ENCODE measurements at regions not wholly inside any gene's neighbourhood (a gene's known extent, or its start where the extent isn't known, plus 50 kb on each side); places are given as distances from the start of the nearest gene placed in this dataset.

DNA sequence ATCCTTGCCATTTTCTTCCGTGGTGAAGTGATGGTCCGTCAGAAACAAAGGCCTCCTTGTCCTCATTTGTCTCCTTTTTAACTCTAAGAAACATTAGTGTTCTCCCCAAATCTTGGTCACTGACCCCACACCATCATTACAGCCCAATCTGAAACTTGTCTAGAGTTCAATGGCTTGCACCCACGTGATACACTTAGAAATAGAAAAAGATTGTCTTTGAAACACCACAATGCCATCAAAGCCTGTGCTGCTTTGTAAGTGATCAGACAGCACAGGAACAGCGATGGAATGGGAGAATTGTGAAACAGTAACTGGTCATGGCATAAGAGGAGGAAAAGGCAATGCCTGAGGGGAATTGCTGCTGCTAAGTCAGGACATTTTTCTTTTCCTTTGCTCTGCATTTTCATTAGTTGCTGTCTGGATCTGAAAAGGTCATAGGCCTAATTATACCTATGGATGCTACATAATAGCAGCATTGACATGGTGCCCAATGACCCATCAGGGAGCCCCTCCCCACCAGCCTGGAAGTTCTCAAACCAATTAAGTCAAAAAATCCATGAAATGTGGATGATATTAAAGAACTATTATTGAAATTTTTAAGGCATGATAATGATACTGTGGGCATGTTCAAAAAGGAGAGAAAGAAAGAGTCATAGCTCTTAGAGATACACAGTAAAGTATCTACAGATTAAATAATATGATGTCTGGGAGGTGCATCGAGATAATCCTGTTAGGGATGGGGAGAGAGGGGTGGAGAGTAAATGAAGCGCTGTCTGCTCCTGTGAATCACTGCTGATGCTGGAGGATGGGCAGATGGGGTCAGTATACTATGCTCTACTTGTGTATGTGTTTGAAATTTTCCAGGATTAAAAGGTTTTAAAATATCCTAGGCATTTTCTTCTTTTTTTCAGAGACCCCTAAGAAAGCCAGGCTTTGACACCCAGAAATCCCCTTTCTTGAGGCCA is 83.6 kb downstream of the ENC1 start:
- no TSS peak for BruUV-seq (replicated peaks)
- Histone ChIP-seq H3K9ac (replicated peaks; ENCODE audit: extremely low read depth, insufficient read depth, low read length) (no peak overlapping the region), H4K20me1 (replicated peaks; ENCODE audit: control insufficient read depth, extremely low read depth, insufficient read depth, low read length) (no peaks in the 10 kb centered on the region), H3K9me1 (replicated peaks; ENCODE audit: control insufficient read depth, extremely low read depth, insufficient read depth, low read length) (no peaks in the 10 kb centered on the region), H3K4me3 (replicated peaks in 1 of 3; ENCODE audit: insufficient read depth in 1 of 3, low read depth in 1 of 3, low read length in 3 of 3) (no peak overlapping the region), H3K4me2 (ENCODE audit: insufficient read depth, low read length) (no peak overlapping the region), H3K79me2 (ENCODE audit: control insufficient read depth, insufficient read depth, low read length) (no peaks in the 10 kb centered on the region), H2AFZ (ENCODE audit: low read depth, low read length) (no peak overlapping the region), H3K27me3 (ENCODE audit: control insufficient read depth in 2 of 2, insufficient read depth in 2 of 2, low read length in 2 of 2) (no peaks in the 10 kb centered on the region), H3K36me3 (ENCODE audit: control insufficient read depth in 2 of 2, extremely low read depth in 1 of 2, insufficient read depth in 2 of 2, low read length in 2 of 2) (no peaks in the 10 kb centered on the region), H3K9me3 (replicated peaks; ENCODE audit: control insufficient read depth, insufficient read depth, low read length) (no peaks in the 10 kb centered on the region), H3K4me1 (ENCODE audit: control insufficient read depth, extremely low read depth, insufficient read depth, low read length) (no peaks in the 10 kb centered on the region), H3K27ac (ENCODE audit: insufficient read depth, low read depth, low read length) (no peak overlapping the region)
- POLR2A ChIA-PET: no interaction called here
- DNase-seq (ENCODE audit: low read depth, low spot score) (no peak), FAIRE-seq (no peak)
- CTCF ChIA-PET: interaction anchor here (1.2 kb wide), 1 partner anchor 10 kb away, joined by 4 read pairs; no protein-coding TSS in a partner anchor
- dilution Hi-C loops (cut with MboI; ENCODE audit: extremely low pct_ligation_motif_present, low sequenced_read_pairs): no loop called here
- TF ChIP-seq, protein P1, sequence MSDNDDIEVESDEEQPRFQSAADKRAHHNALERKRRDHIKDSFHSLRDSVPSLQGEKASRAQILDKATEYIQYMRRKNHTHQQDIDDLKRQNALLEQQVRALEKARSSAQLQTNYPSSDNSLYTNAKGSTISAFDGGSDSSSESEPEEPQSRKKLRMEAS (IDR thresholded peaks at IDR 0.05; ENCODE audit: insufficient read depth, insufficient read length): no peak
- TF ChIP-seq GATA2 (IDR thresholded peaks at IDR 0.05; ENCODE audit: insufficient read depth, insufficient read length, low read depth, low read length) (no peak), JUN (IDR thresholded peaks at IDR 0.05; ENCODE audit: borderline replicate concordance, insufficient read depth, insufficient read length, low read depth) (no peak), EZH2 (IDR thresholded peaks at IDR 0.05; ENCODE audit: borderline replicate concordance, low read depth, low read length, severe bottlenecking) (no peak), FOS (IDR thresholded peaks at IDR 0.05; ENCODE audit: borderline replicate concordance, insufficient read depth, low read length) (no peak), POLR2A (IDR thresholded peaks at IDR 0.05; ENCODE audit: low read depth, low read length) (no peak), POLR2AphosphoS5 (IDR thresholded peaks at IDR 0.05; ENCODE audit: insufficient read depth, low read depth, low read length) (no peak), MYC (IDR thresholded peaks at IDR 0.05; ENCODE audit: low read depth, low read length) (no peak)
- TF ChIP-seq, protein P2, sequence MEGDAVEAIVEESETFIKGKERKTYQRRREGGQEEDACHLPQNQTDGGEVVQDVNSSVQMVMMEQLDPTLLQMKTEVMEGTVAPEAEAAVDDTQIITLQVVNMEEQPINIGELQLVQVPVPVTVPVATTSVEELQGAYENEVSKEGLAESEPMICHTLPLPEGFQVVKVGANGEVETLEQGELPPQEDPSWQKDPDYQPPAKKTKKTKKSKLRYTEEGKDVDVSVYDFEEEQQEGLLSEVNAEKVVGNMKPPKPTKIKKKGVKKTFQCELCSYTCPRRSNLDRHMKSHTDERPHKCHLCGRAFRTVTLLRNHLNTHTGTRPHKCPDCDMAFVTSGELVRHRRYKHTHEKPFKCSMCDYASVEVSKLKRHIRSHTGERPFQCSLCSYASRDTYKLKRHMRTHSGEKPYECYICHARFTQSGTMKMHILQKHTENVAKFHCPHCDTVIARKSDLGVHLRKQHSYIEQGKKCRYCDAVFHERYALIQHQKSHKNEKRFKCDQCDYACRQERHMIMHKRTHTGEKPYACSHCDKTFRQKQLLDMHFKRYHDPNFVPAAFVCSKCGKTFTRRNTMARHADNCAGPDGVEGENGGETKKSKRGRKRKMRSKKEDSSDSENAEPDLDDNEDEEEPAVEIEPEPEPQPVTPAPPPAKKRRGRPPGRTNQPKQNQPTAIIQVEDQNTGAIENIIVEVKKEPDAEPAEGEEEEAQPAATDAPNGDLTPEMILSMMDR (IDR thresholded peaks at IDR 0.05; ENCODE audit: extremely low read depth in 1 of 2, insufficient read depth in 1 of 2, low read depth in 1 of 2, low read length in 2 of 2): no peak
- intact Hi-C loops (cut with micrococcal nuclease): no loop called here

Measured in endothelial cell of umbilical vein (primary cell).